Left renal pelvis (tissue), 4 donors: ENCODE measurements at regions not wholly inside any gene's neighbourhood (a gene's known extent, or its start where the extent isn't known, plus 50 kb on each side); places are given as distances from the start of the nearest gene placed in this dataset.

Source experiments
- DNase-seq, 4 donors: peaks; one replicate each; pipeline ENCODE4 v3.0.0-alpha.2; 2013; ENCODE audit warnings: low read depth in 4 of 4, low spot score in 3 of 4

DNA sequence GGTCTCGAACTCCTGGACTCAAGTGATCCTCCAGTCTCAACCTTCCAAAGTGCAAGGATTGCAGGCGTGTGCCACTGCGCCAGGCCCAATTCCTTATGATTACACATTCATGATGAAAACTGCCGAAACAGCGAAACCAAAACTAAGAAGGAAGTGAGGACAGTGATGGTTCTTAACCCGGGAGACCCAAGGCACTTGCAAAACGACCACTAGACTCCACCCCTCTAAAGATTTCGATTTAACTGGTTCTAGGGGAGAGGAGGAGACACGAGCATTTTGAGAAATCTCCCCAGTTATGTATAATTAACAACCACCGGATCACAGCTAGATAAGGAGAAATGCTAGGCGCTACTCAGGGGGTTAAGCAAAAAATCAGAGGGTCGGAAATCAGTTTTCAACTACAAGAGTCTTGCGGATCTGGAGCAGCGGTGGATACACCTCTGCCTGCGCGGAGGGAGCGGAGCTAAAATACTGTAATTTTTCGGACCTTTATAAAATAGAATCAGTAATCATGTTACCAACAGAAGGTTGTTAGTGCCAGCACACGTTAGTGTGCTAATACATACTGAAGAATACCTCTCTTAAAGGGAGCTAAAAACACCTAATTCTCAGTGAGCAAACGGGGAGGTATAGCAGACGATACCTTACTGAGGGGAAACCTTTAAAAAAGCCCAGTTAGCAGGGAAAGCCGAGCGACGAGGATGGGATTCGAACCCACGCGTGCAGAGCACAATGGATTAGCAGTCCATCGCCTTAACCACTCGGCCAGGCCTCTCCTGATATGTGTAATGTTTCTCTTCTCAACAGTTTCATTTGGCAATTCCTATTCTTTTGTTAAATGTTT is 60.0 kb upstream of the BTN3A2 start:
- no peak for DNase-seq

DNA sequence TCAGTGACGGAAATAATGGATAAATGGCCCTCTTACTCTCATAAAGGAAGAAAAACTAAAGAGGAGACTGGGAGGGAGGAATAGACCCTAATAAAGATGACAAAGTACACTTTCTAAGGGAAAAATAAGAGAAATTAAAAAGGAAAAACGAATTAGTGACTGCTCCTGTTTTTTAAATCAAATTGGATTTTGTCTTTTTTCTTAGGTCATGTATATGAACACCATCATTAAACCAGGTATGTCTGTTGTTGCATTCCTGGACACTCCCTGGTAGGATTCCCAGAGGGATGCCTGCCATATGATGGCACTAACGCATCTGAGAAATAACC is 59.4 kb upstream of the BTN3A2 start:
- DNase-seq, result no peak

DNA sequence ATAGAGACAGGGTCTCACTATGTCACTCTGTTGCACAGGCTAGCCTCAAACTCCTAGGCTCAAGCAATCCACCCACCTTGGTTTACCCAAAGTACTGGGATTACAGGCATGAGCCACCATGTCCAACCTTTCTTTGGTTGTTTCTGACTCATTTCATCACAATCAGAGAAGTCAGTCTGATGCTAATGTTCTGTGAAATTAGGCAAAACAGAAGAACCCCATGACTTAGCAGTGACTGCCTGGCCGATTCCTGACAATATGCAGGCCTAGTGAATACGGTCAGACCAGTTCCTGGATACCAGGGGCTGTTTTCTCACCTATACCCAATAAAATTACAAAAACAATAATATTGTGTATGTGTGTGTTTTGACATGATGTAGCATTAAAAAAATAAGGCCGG is 58.8 kb upstream of the BTN3A2 start:
- no peak for DNase-seq

DNA sequence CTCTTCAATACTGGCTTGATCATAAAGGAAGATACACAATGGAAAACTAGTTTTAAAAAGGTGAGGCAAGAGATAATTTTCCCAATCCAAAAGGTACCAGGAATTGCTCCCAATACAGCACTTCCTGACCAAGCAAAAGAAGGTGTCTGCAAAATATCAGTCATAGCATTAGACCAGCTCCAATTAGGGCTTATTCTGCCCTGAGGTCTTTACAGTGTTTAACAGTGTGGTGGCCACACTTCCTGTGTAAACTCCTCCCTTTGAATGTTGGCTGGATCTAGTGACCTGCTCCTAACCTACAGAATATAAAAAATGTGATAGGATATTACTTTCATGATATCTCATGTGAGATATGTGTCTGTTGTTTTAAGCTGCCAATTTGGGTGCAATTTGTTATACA is 57.1 kb upstream of the BTN3A2 start:
- no peak for DNase-seq

DNA sequence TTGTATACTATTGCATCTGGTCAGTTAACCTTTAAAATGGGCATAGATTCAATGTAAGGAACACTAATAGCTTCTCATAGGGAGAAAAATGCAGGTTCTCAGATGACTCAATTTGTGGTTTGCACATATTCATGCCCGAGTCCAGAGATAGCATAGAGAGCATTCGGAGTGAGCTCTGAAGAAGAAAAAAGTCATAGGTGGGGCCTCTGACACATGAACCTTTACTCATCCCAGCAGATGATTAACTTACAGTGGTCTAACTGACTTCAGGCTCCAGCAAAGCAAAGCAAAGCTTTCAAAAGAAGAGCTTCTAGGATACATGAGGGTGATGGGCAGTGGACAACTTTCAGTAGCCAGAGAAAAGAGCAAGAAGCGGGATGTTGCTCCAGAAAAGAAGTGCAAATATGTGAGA is 55.3 kb upstream of the BTN3A2 start:
- DNase-seq, result no peak

DNA sequence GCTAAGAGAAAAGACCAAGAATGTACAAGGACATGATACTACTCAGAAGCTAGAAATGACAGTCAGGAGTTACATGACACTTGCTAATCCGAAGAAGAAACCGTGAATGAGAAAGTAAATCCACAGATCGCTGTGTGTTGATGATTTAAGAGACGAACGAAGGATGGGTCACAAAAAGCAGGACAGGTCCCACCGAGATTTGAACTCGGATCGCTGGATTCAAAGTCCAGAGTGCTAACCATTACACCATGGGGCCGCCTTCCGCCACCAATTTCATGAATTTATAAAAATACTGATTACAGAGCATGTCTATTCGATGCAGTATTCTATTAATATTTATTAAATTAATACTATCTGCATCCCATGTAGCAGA is 54.0 kb upstream of the BTN3A2 start:
- DNase-seq, result no peak

GRCh38 chr6:26311385-26312095 is 53.5 kb upstream of the BTN3A2 start:
- DNase-seq, result no peak

DNA sequence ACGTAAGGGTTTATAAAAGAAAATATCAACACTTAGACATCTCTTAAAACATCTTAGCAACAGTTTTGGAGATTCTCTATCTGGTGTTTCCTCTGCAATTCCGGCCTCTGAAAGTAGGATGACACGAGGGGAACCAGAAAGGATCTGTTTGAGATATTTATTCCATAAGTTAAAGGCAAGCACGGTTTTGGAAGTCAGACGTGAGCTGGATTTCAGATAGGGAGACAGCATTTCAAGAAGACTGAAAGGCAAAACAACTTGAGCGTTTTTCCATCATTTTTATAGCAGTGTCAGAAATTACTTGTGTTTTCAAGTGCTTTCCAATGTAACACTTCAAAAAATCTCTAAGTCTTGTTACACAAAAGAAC is 52.9 kb upstream of the BTN3A2 start:
- no peak for DNase-seq

- DNase-seq, result no peak
These were observed 52.2 kb upstream of the BTN3A2 start for GRCh38 chr6:26312501-26313397.
